Ishikawa (cell line): ENCODE measurements at regions not wholly inside any gene's neighbourhood (a gene's known extent, or its start where the extent isn't known, plus 50 kb on each side); places are given as distances from the start of the nearest gene placed in this dataset.

ENCODE experiments used
- CEBPB ChIP-seq: IDR thresholded peaks from 2 replicates; pipeline ENCODE4 v1.6.1; 2012
- CREB1 ChIP-seq: IDR thresholded peaks from 2 replicates; pipeline ENCODE4 v1.6.1; 2012; ENCODE audit warnings: low read depth
- EGR1 ChIP-seq: IDR thresholded peaks from 2 replicates; pipeline ENCODE4 v1.6.1; 2012
- EP300 ChIP-seq: IDR thresholded peaks from 2 replicates; pipeline ENCODE4 v1.6.1; 2012; ENCODE audit warnings: borderline replicate concordance
- FOXM1 ChIP-seq: IDR thresholded peaks from 2 replicates; pipeline ENCODE4 v1.6.1; 2012; ENCODE audit warnings: low read depth, borderline replicate concordance
- MAX ChIP-seq: IDR thresholded peaks from 2 replicates; pipeline ENCODE4 v1.6.1; 2012
- NFIC ChIP-seq: IDR thresholded peaks from 2 replicates; pipeline ENCODE4 v1.6.1; 2012
- RAD21 ChIP-seq: IDR thresholded peaks from 2 replicates; pipeline ENCODE4 v1.6.1; 2012; ENCODE audit warnings: low read depth
- REST ChIP-seq: IDR thresholded peaks from 2 replicates; pipeline ENCODE4 v1.6.1; 2012; ENCODE audit warnings: low read depth, mild to moderate bottlenecking
- TAF1 ChIP-seq: IDR thresholded peaks from 2 replicates; pipeline ENCODE4 v1.6.1; 2012; ENCODE audit warnings: low read depth, mild to moderate bottlenecking
- TCF12 ChIP-seq: IDR thresholded peaks from 2 replicates; pipeline ENCODE4 v1.6.1; 2012; ENCODE audit warnings: low read depth
- TEAD4 ChIP-seq: IDR thresholded peaks from 2 replicates; pipeline ENCODE4 v1.6.1; 2012
- USF1 ChIP-seq: IDR thresholded peaks from 2 replicates; pipeline ENCODE4 v1.6.1; 2012
- YY1 ChIP-seq: IDR thresholded peaks from 2 replicates; pipeline ENCODE4 v1.6.1; 2012; ENCODE audit warnings: low read depth
- ZBTB7A ChIP-seq: IDR thresholded peaks from 2 replicates; pipeline ENCODE4 v1.6.1; 2012; ENCODE audit warnings: low read depth

GRCh38 chr2:224147174-224147573 is 108.1 kb upstream of the SERPINE2 start:
- TF ChIP-seq REST: no peak
- no peak for TF ChIP-seq EGR1
- TF ChIP-seq YY1: no peak
- no peak for TF ChIP-seq RAD21
- no peak for TF ChIP-seq CEBPB
- TF ChIP-seq NFIC: no peak
- no peak for TF ChIP-seq EP300
- no peak for TF ChIP-seq TEAD4
- no peak for TF ChIP-seq TCF12
- TF ChIP-seq ZBTB7A: no peak
- no peak for TF ChIP-seq TAF1
- no peak for TF ChIP-seq USF1
- no peak for TF ChIP-seq FOXM1

GRCh38 chr2:224146356-224147160 is 107.5 kb upstream of the SERPINE2 start:
- TF ChIP-seq NFIC (no peak), EP300 (no peak), ZBTB7A (no peak), TCF12 (no peak), TAF1 (no peak), CREB1 (no peak), EGR1 (no peak)

- no peak for TF ChIP-seq ZBTB7A
- TF ChIP-seq USF1: peak; percentile 30; the same call in 1 of the 2 replicates
Observed at GRCh38 chr2:224145751-224146355, 106.8 kb upstream of the SERPINE2 start.

- TF ChIP-seq FOXM1 (no peak), RAD21 (no peak), NFIC (no peak), EP300 (no peak), CEBPB (no peak), CREB1 (no peak), MAX (no peak), REST (no peak), TEAD4 (no peak), YY1 (no peak), TCF12 (no peak), EGR1 (no peak), ZBTB7A (no peak), USF1 (no peak), TAF1 (no peak)
Observed at GRCh38 chr2:224143526-224143925, 104.4 kb upstream of the SERPINE2 start.

GRCh38 chr2:224142397-224143312 is 103.6 kb upstream of the SERPINE2 start:
- TF ChIP-seq RAD21: no peak
- TF ChIP-seq TCF12: no peak
- no peak for TF ChIP-seq TAF1
- no peak for TF ChIP-seq FOXM1
- no peak for TF ChIP-seq TEAD4
- no peak for TF ChIP-seq MAX
- TF ChIP-seq EGR1: no peak
- TF ChIP-seq EP300: no peak
- TF ChIP-seq CEBPB: no peak
- TF ChIP-seq CREB1: no peak
- TF ChIP-seq ZBTB7A: no peak
- TF ChIP-seq REST: no peak
- no peak for TF ChIP-seq NFIC
- no peak for TF ChIP-seq USF1
